ENCODE measurements at regions not wholly inside any gene's neighbourhood (a gene's known extent, or its start where the extent isn't known, plus 50 kb on each side); places are given as distances from the start of the nearest gene placed in this dataset.
"Not testable (repeated sequence)": the region's sequence is repeated elsewhere in the genome, so short reads cannot be mapped to it uniquely, and the experiment has no call there.

DNA sequence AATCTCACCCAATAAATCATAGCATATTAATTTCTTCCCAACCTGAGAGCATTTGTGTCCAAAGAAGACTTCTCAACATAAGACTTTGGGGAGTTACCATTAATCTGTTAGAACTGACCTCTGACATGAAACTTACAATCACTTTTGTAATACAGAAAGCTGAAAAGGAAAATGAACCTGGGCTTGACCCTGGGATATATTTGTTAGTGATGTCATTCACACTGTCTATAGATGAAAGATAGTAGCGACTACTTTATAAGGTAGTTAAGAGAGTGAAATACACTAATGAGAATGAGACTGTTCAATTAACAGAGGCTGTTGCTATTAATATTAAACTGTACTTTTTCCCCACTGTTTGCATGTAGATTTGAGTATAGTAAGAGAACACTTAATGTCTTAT lies 1334.8 kb upstream of the TMEM132C start:
- DNase-seq (ENCODE audit: low spot score in 2 of 2, unreplicated experiment in 2 of 2): no peak
- Mint-ChIP-seq H3K36me3 (no peaks in the 10 kb centered on the region), H3K9me3 (no peaks in the 10 kb centered on the region), H3K27ac (no peak overlapping the region), H3K4me1 (no peaks in the 10 kb centered on the region), H3K4me3 (no peak overlapping the region), H3K27me3 (ENCODE audit: low read depth) (peaks cover 3% of the 10 kb centered on the region)
- TF ChIP-seq, protein P1, sequence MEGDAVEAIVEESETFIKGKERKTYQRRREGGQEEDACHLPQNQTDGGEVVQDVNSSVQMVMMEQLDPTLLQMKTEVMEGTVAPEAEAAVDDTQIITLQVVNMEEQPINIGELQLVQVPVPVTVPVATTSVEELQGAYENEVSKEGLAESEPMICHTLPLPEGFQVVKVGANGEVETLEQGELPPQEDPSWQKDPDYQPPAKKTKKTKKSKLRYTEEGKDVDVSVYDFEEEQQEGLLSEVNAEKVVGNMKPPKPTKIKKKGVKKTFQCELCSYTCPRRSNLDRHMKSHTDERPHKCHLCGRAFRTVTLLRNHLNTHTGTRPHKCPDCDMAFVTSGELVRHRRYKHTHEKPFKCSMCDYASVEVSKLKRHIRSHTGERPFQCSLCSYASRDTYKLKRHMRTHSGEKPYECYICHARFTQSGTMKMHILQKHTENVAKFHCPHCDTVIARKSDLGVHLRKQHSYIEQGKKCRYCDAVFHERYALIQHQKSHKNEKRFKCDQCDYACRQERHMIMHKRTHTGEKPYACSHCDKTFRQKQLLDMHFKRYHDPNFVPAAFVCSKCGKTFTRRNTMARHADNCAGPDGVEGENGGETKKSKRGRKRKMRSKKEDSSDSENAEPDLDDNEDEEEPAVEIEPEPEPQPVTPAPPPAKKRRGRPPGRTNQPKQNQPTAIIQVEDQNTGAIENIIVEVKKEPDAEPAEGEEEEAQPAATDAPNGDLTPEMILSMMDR (IDR thresholded peaks at IDR 0.05; ENCODE audit: unreplicated experiment): no peak

DNA sequence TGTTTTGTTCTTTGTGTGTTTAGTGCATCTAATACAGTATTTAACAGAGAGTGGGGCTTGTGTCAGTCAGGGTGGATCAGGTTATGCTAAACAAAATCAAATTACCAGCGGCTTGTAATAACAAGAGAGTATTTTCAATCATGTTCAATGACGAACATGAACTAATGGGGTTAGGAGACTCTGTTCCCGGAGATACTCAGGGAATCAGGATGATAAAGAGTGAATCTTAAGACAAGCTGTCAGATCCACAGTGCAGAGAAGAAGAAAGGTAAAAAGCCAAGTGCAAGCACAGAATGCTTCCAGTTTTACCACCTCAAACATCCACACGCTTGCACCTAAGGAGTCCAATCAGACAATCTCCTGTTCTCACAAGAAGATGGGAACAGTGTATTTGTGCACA lies 1331.5 kb upstream of the TMEM132C start:
- H3K4me1 Mint-ChIP-seq: no peaks in the 10 kb centered on the region
- TF ChIP-seq, protein P1 (IDR thresholded peaks at IDR 0.05; ENCODE audit: unreplicated experiment): no peak
- H3K36me3 Mint-ChIP-seq: no peaks in the 10 kb centered on the region
- no peaks in the 10 kb centered on the region for H3K9me3 Mint-ChIP-seq
- H3K27me3 Mint-ChIP-seq (ENCODE audit: low read depth): no peaks in the 10 kb centered on the region
- no peak overlapping the region for H3K4me3 Mint-ChIP-seq
- no peak for DNase-seq (ENCODE audit: low spot score in 2 of 2, unreplicated experiment in 2 of 2)
- H3K27ac Mint-ChIP-seq: no peak overlapping the region

DNA sequence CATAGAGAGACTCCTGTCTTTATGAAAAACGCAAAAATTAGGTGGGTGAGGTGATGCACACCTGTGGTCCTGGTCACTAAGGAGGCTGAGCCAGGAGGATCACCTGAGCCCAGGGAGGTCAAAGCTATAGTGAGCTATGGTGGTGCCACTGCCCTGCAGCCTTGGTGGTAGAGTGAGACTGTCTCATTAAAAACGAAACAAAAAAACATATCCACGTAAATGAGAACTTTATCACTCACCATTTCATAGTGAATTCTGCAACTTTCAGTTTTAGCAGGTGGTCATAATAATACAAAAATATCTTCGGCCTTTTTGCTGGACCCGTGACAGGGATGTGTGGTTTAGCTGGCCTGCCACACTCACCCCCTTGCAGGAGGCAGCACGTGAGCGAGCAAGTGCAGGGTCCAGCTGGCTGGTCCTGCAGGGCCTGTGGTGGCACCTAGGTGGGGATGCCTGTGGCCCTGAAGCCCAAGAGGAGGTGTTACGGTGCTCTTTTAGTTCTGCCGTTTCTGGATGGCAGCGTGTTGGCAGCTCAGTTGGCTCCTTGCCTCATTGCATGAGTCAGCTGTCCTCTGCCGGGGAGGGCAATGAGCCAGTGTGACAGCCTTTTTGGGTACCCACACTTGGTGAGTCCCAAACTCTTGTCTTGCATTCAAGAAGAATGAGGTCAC lies 1330.7 kb upstream of the TMEM132C start:
- no peak for DNase-seq (ENCODE audit: low spot score in 2 of 2, unreplicated experiment in 2 of 2)
- Mint-ChIP-seq H3K4me1 (no peaks in the 10 kb centered on the region), H3K27ac (no peak overlapping the region), H3K9me3 (peaks cover 5% of the 10 kb centered on the region), H3K27me3 (ENCODE audit: low read depth) (no peaks in the 10 kb centered on the region), H3K4me3 (no peak overlapping the region), H3K36me3 (no peaks in the 10 kb centered on the region)
- TF ChIP-seq, protein P1 (IDR thresholded peaks at IDR 0.05; ENCODE audit: unreplicated experiment): no peak

DNA sequence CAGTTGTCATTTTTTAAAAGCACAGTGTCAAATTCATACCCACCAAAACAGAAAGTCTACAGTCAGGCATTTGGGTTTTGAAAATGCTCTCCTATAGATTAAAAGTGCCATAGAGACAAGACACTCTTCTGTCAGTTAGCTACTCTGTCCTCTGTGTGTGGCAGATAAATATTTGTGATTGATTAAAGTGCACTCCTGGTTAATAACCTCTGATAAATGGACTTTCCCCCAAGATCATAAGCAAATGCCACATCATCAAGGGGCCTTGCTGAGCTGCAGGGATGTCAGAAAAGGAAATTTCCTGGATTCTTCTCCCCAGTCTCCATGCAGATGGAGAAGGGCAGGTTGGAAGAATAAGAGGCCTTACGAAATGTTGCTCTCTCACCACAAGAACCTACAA lies 1329.5 kb upstream of the TMEM132C start:
- Mint-ChIP-seq H3K27me3 (ENCODE audit: low read depth) (no peaks in the 10 kb centered on the region), H3K4me3 (no peak overlapping the region)

DNA sequence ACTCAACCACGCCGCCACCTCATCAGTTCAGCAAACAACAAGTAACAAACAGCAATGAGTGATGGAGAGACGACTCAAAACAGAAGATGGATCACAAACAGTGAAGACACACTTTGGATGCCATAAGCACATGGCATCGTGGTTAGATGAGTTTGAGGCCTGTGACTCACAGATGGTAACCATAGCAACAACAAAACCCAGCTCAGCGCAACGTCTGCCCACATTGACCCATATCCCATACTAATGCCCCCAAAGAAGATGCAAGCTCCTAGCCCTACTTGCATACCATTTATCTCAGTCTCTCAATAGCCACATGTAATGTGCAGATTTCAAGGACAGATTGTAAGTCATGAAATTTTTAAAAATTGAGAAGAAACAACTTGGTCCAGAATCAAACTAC lies 1322.3 kb upstream of the TMEM132C start:
- Mint-ChIP-seq H3K4me1 (no peaks in the 10 kb centered on the region), H3K27me3 (ENCODE audit: low read depth) (no peaks in the 10 kb centered on the region), H3K27ac (no peak overlapping the region), H3K36me3 (no peaks in the 10 kb centered on the region), H3K4me3 (no peak overlapping the region), H3K9me3 (peaks cover 18% of the 10 kb centered on the region)
- TF ChIP-seq, protein P1 (IDR thresholded peaks at IDR 0.05; ENCODE audit: unreplicated experiment): no peak
- no peak for DNase-seq (ENCODE audit: low spot score in 2 of 2, unreplicated experiment in 2 of 2)

More for the DNA sequence above, 1329.5 kb upstream of the TMEM132C start:
- H3K4me1 Mint-ChIP-seq: no peaks in the 10 kb centered on the region
- H3K36me3 Mint-ChIP-seq: no peaks in the 10 kb centered on the region
- no peak overlapping the region for H3K27ac Mint-ChIP-seq
- TF ChIP-seq, protein P1 (IDR thresholded peaks at IDR 0.05; ENCODE audit: unreplicated experiment): no peak
- no peak for DNase-seq (ENCODE audit: low spot score in 2 of 2, unreplicated experiment in 2 of 2)
- peaks cover 6% of the 10 kb centered on the region for H3K9me3 Mint-ChIP-seq

DNA sequence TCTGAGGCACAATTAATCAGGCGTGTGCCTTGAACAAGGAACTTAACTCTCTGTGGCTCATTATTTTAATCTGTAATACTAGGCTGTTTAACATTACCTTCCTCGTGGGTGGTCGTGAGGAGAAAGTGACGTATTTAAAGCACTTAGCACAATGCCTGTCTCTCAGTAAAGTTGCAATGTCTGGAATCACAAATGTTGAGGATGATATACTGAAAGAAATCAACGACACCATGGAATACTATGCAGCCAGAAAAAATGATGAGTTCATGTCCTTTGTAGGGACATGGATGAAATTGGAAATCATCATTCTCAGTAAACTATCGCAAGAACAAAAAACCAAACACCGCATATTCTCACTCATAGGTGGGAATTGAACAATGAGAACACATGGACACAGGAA lies 1320.0 kb upstream of the TMEM132C start:
- H3K9me3 Mint-ChIP-seq: peaks cover 12% of the 10 kb centered on the region
- H3K27ac Mint-ChIP-seq; H3K27me3 Mint-ChIP-seq (ENCODE audit: low read depth); H3K4me3 Mint-ChIP-seq; H3K4me1 Mint-ChIP-seq; H3K36me3 Mint-ChIP-seq; DNase-seq (ENCODE audit: low spot score in 2 of 2, unreplicated experiment in 2 of 2): not testable (repeated sequence)

All from mesothelial cell of epicardium (in vitro differentiated cells).